Astrocyte of the spinal cord (primary cell): ENCODE measurements at regions not wholly inside any gene's neighbourhood (a gene's known extent, or its start where the extent isn't known, plus 50 kb on each side); places are given as distances from the start of the nearest gene placed in this dataset.

Experiments
- DNase-seq: peaks from one replicate; pipeline ENCODE4 v3.0.0; 2011; ENCODE audit warnings: low read depth, low spot score
- H3K4me3 ChIP-seq: 2 replicates; pipeline ENCODE4 v1.5.1; 2011; ENCODE audit warnings: low read depth, mild to moderate bottlenecking, low read length, moderate library complexity
- CTCF ChIP-seq: IDR thresholded peaks from 2 replicates; pipeline ENCODE4 v1.5.1; 2012; ENCODE audit warnings: low read depth, mild to moderate bottlenecking, low read length, inconsistent platforms
- in situ Hi-C: cut with HindIII; loops from 2 replicates; pipeline ENCODE4 v1.10.0; 2017; ENCODE audit warnings: low sequenced_read_pairs

- DNase-seq, result no peak
- no peak overlapping the region for H3K4me3 ChIP-seq
- no peak for TF ChIP-seq CTCF
- in situ Hi-C loops, result no loop called here
Observed at GRCh38 chr12:61652265-61652664, 607.9 kb upstream of the USP15 start.

- no peak for TF ChIP-seq CTCF
- in situ Hi-C loops, result no loop called here
- H3K4me3 ChIP-seq, result no peak overlapping the region
- no peak for DNase-seq
Observed at GRCh38 chr12:61654698-61655097, 605.5 kb upstream of the USP15 start.

GRCh38 chr12:61655241-61655640 is 605.0 kb upstream of the USP15 start:
- no peak for DNase-seq
- H3K4me3 ChIP-seq, result no peak overlapping the region
- in situ Hi-C loops, result no loop called here
- no peak for TF ChIP-seq CTCF

GRCh38 chr12:61667676-61668075 is 592.5 kb upstream of the USP15 start:
- in situ Hi-C loops, result no loop called here

GRCh38 chr12:61676520-61676919 is 583.7 kb upstream of the USP15 start:
- no peak overlapping the region for H3K4me3 ChIP-seq
- in situ Hi-C loops, result no loop called here

More at GRCh38 chr12:61667676-61668075, 592.5 kb upstream of the USP15 start:
- TF ChIP-seq CTCF, result no peak
- DNase-seq, result no peak
- no peak overlapping the region for H3K4me3 ChIP-seq

GRCh38 chr12:61687407-61687806 is 572.8 kb upstream of the USP15 start:
- TF ChIP-seq CTCF, result no peak
- no peak overlapping the region for H3K4me3 ChIP-seq
- no peak for DNase-seq
- in situ Hi-C loops, result no loop called here

More at GRCh38 chr12:61676520-61676919, 583.7 kb upstream of the USP15 start:
- no peak for TF ChIP-seq CTCF
- no peak for DNase-seq

- H3K4me3 ChIP-seq, result no peak overlapping the region
- no peak for DNase-seq
- no peak for TF ChIP-seq CTCF
- in situ Hi-C loops, result no loop called here
Observed at GRCh38 chr12:61694214-61694613, 566.0 kb upstream of the USP15 start.
